ENCODE measurements at regions not wholly inside any gene's neighbourhood (a gene's known extent, or its start where the extent isn't known, plus 50 kb on each side); places are given as distances from the start of the nearest gene placed in this dataset.

DNA sequence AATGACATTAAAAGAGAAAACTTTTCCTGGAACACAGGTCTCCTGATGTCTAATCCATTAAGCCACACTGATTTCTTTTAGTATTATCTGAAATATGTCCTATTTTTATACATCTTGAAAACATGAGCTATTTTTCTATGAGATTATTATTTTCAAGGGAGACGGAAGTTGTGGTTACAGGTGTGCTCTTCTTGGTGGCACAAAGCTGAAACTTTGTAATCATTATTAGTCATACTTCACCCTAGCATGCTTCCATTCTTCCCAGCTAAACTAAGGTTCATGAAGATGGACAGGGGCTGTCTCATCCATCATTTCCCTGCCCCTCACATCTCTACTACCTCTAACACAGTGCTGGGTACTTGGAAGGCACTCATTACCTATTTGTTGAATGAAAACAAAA, 85.6 kb upstream of the POU1F1 start:
- no peak overlapping the region for H3K4me3 ChIP-seq (ENCODE audit: low read depth, low read length)
- TF ChIP-seq, protein P1, sequence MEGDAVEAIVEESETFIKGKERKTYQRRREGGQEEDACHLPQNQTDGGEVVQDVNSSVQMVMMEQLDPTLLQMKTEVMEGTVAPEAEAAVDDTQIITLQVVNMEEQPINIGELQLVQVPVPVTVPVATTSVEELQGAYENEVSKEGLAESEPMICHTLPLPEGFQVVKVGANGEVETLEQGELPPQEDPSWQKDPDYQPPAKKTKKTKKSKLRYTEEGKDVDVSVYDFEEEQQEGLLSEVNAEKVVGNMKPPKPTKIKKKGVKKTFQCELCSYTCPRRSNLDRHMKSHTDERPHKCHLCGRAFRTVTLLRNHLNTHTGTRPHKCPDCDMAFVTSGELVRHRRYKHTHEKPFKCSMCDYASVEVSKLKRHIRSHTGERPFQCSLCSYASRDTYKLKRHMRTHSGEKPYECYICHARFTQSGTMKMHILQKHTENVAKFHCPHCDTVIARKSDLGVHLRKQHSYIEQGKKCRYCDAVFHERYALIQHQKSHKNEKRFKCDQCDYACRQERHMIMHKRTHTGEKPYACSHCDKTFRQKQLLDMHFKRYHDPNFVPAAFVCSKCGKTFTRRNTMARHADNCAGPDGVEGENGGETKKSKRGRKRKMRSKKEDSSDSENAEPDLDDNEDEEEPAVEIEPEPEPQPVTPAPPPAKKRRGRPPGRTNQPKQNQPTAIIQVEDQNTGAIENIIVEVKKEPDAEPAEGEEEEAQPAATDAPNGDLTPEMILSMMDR (IDR thresholded peaks at IDR 0.05; ENCODE audit: borderline replicate concordance, insufficient read depth, low read depth, low read length): no peak

DNA sequence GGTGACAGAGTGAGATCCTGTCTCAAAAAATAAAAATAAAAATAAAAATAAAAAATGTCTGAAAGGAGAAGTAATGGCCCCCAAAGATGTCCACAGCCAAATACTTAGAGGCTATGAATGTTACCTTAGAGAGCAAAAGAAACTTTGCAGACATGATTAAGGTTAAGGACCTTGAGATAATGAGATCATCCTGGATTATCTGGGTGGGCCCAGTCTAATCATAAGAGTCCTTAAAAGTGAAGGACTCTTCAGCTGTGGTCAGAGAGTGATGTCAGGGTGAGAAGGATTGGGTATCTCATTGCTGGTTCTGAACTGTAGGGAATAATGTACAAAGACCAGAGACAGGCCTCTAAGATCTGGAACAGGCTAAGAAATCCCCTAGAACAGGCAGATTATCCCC, 84.9 kb upstream of the POU1F1 start:
- TF ChIP-seq, protein P1 (IDR thresholded peaks at IDR 0.05; ENCODE audit: borderline replicate concordance, insufficient read depth, low read depth, low read length): no peak
- no peak overlapping the region for H3K4me3 ChIP-seq (ENCODE audit: low read depth, low read length)

DNA sequence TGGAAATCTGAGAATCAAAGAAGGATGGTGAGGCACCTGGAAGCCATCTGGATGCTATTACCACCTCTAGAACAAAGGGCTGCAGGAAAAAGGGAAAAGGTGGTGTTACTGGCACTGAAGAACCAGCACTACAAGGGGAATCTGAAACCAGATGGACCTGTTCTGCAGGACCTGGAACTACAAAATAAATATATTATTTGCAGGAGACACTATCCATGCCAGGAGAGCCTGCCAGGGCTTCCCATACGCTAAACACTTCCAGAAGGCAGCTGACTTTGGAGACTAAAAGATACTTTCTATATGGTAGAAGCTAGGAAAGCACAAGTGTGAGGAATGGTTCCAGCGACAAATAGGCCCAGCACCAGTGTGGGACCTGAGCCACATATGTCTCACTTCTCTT, 83.4 kb upstream of the POU1F1 start:
- TF ChIP-seq, protein P1 (IDR thresholded peaks at IDR 0.05; ENCODE audit: borderline replicate concordance, insufficient read depth, low read depth, low read length): no peak
- H3K4me3 ChIP-seq (ENCODE audit: low read depth, low read length): no peak overlapping the region

DNA sequence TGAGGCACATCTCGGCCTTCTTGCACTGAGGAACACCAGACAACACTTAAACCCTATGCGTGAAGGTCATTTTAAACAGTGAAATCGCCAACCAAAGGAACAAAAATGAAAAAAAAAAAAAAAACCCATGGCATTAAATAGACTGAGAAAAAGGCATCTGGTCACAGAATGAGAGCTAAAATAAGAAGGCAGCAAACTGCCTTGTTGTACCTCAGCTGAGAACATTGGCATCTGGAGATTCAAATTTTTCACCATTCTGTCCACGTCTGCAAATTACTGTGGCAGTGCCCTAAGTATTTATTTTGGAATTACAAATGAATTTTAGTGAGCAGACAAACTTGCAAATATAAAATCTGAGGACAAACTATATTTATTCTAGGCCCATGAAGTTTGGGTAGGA, 82.6 kb upstream of the POU1F1 start:
- TF ChIP-seq, protein P1 (IDR thresholded peaks at IDR 0.05; ENCODE audit: borderline replicate concordance, insufficient read depth, low read depth, low read length): no peak
- H3K4me3 ChIP-seq (ENCODE audit: low read depth, low read length): no peak overlapping the region

DNA sequence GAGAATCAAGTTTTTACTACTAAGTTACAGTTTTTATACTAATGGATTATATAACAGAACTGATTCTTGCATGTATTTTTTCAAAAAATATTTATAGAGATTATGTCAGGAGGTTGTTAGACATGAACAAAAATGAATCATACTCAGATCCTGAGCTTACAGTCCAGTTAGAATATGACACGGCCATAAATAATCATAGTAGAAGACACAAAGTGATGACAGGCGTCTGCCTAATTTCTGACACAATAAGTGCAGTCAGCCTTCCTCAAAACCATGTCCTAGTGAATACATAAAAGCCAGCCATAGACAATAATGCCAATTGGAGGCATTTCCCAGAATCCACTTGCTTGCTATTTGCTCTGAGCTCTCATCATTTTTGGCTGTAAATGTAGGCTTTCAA, 81.7 kb upstream of the POU1F1 start:
- TF ChIP-seq, protein P1 (IDR thresholded peaks at IDR 0.05; ENCODE audit: borderline replicate concordance, insufficient read depth, low read depth, low read length): no peak
- H3K4me3 ChIP-seq (ENCODE audit: low read depth, low read length): no peak overlapping the region

DNA sequence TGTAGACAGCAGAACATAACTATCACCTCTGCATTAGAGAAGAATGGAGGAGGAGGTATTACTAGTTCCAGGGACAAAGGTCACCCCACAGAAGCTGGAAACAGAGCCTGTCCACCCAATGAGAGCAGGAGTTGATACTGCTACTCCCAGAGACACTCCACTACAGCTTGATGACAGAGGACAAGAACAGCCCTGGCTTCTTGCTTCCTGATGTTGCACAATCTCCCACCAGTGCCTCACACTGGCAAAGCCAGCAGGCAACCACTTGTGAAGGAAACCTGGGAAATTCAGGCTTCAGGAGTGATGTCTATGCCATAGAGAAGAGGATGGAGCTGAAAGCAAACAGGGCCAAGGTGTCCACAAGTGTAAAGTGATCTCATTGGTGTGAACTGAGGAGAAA, 78.0 kb upstream of the POU1F1 start:
- no peak overlapping the region for H3K4me3 ChIP-seq (ENCODE audit: low read depth, low read length)
- TF ChIP-seq, protein P1 (IDR thresholded peaks at IDR 0.05; ENCODE audit: borderline replicate concordance, insufficient read depth, low read depth, low read length): no peak

DNA sequence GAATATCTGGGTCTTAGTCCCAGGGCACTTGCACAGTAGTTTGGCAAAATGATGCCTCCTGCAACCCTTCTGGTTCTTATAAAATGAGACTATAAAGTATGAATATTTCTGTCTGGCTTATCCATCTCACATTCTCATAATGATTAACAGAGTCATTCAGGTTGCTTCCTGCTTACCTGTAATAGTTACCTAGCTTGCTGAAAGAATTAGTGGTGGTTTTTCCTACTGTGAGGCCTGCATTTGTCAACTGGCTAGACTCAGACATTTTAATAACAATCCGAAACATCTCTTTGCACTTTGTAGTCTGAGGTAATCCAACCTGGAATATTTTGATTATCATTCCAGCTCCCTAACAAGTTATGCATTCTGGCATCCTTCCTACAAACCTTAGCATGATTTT, 75.6 kb upstream of the POU1F1 start:
- TF ChIP-seq, protein P1 (IDR thresholded peaks at IDR 0.05; ENCODE audit: borderline replicate concordance, insufficient read depth, low read depth, low read length): no peak

More for the DNA sequence above, 75.6 kb upstream of the POU1F1 start:
- no peak overlapping the region for H3K4me3 ChIP-seq (ENCODE audit: low read depth, low read length)

Measured in GM12875 (cell line).